ENCODE measurements at regions not wholly inside any gene's neighbourhood (a gene's known extent, or its start where the extent isn't known, plus 50 kb on each side); places are given as distances from the start of the nearest gene placed in this dataset.
"Not testable (repeated sequence)": the region's sequence is repeated elsewhere in the genome, so short reads cannot be mapped to it uniquely, and the experiment has no call there.

GRCh38 chr2:34252111-34252510 lies 653.0 kb upstream of the FAM98A start:
- H3K36me3 ChIP-seq = no peaks in the 10 kb centered on the region
- H4K20me1 ChIP-seq = no peaks in the 10 kb centered on the region
- H3K27me3 ChIP-seq = no peaks in the 10 kb centered on the region
- H3K4me3 ChIP-seq = no peak overlapping the region
- no peak for TF ChIP-seq Cebpa-rat (IDR thresholded peaks at IDR 0.05)
- no peak overlapping the region for H3K9ac ChIP-seq
- H3K27ac ChIP-seq = no peak overlapping the region
- H3K4me2 ChIP-seq = no peak overlapping the region
- H3K4me1 ChIP-seq = no peaks in the 10 kb centered on the region
- H3K9me3 ChIP-seq = no peaks in the 10 kb centered on the region

- no peak overlapping the region for H3K4me2 ChIP-seq
- no peaks in the 10 kb centered on the region for H3K9me3 ChIP-seq
- no peaks in the 10 kb centered on the region for H3K36me3 ChIP-seq
- no peaks in the 10 kb centered on the region for H4K20me1 ChIP-seq
- no peak overlapping the region for H3K9ac ChIP-seq
- no peaks in the 10 kb centered on the region for H3K27me3 ChIP-seq
- no peak for TF ChIP-seq Cebpa-rat (IDR thresholded peaks at IDR 0.05)
- H3K4me1 ChIP-seq = no peaks in the 10 kb centered on the region
- H3K4me3 ChIP-seq = no peak overlapping the region
- H3K27ac ChIP-seq = no peak overlapping the region
Measured at GRCh38 chr2:34251578-34251977, 652.5 kb upstream of the FAM98A start.

GRCh38 chr2:34244195-34244594 lies 645.1 kb upstream of the FAM98A start:
- H3K4me1 ChIP-seq = no peaks in the 10 kb centered on the region
- no peak overlapping the region for H3K4me3 ChIP-seq
- no peaks in the 10 kb centered on the region for H3K9me3 ChIP-seq
- no peak overlapping the region for H3K9ac ChIP-seq
- H3K36me3 ChIP-seq = no peaks in the 10 kb centered on the region
- H3K27me3 ChIP-seq = no peaks in the 10 kb centered on the region
- no peak overlapping the region for H3K4me2 ChIP-seq
- TF ChIP-seq Cebpa-rat (IDR thresholded peaks at IDR 0.05) = no peak
- H3K27ac ChIP-seq = no peak overlapping the region
- no peaks in the 10 kb centered on the region for H4K20me1 ChIP-seq

- Histone ChIP-seq H3K4me1 (no peaks in the 10 kb centered on the region), H3K9ac (no peak overlapping the region), H3K27me3 (no peaks in the 10 kb centered on the region), H3K9me3 (peaks cover 10% of the 10 kb centered on the region), H3K4me3 (no peak overlapping the region), H3K4me2 (no peak overlapping the region), H3K27ac (no peak overlapping the region), H4K20me1 (no peaks in the 10 kb centered on the region), H3K36me3 (no peaks in the 10 kb centered on the region)
- no peak for TF ChIP-seq Cebpa-rat (IDR thresholded peaks at IDR 0.05)
Measured at GRCh38 chr2:34242763-34243123, 643.6 kb upstream of the FAM98A start.

- no peak overlapping the region for H3K9ac ChIP-seq
- H3K27me3 ChIP-seq = no peaks in the 10 kb centered on the region
- no peak overlapping the region for H3K27ac ChIP-seq
Measured at GRCh38 chr2:34241905-34242762, 643.0 kb upstream of the FAM98A start.

GRCh38 chr2:34239511-34239910 lies 640.4 kb upstream of the FAM98A start:
- no peak overlapping the region for H3K9ac ChIP-seq

More at GRCh38 chr2:34241905-34242762, 643.0 kb upstream of the FAM98A start:
- Histone ChIP-seq H3K4me3 (no peak overlapping the region), H4K20me1 (no peaks in the 10 kb centered on the region), H3K36me3 (no peaks in the 10 kb centered on the region), H3K4me1 (no peaks in the 10 kb centered on the region), H3K9me3 (peaks cover 12% of the 10 kb centered on the region), H3K4me2 (no peak overlapping the region)
- no peak for TF ChIP-seq Cebpa-rat (IDR thresholded peaks at IDR 0.05)

GRCh38 chr2:34234823-34235222 lies 635.7 kb upstream of the FAM98A start:
- H3K4me3 ChIP-seq = no peak overlapping the region
- no peak for TF ChIP-seq Cebpa-rat (IDR thresholded peaks at IDR 0.05)
- no peaks in the 10 kb centered on the region for H4K20me1 ChIP-seq
- H3K9me3 ChIP-seq = peaks cover 12% of the 10 kb centered on the region
- H3K4me1 ChIP-seq = no peaks in the 10 kb centered on the region
- no peak overlapping the region for H3K27ac ChIP-seq
- no peaks in the 10 kb centered on the region for H3K27me3 ChIP-seq
- H3K36me3 ChIP-seq = no peaks in the 10 kb centered on the region
- no peak overlapping the region for H3K4me2 ChIP-seq
- H3K9ac ChIP-seq = no peak overlapping the region

More at GRCh38 chr2:34239511-34239910, 640.4 kb upstream of the FAM98A start:
- Histone ChIP-seq H3K4me2 (no peak overlapping the region), H3K4me3 (no peak overlapping the region), H3K4me1 (no peaks in the 10 kb centered on the region), H3K27ac (no peak overlapping the region), H3K9me3 (peaks cover 12% of the 10 kb centered on the region), H4K20me1 (no peaks in the 10 kb centered on the region), H3K36me3 (no peaks in the 10 kb centered on the region), H3K27me3 (no peaks in the 10 kb centered on the region)
- no peak for TF ChIP-seq Cebpa-rat (IDR thresholded peaks at IDR 0.05)

- Histone ChIP-seq H4K20me1 (no peaks in the 10 kb centered on the region), H3K4me1 (no peaks in the 10 kb centered on the region), H3K9me3 (no peaks in the 10 kb centered on the region), H3K27me3 (no peaks in the 10 kb centered on the region), H3K9ac (no peak overlapping the region), H3K4me3 (no peak overlapping the region), H3K36me3 (no peaks in the 10 kb centered on the region), H3K4me2 (no peak overlapping the region), H3K27ac (no peak overlapping the region)
- no peak for TF ChIP-seq Cebpa-rat (IDR thresholded peaks at IDR 0.05)
Measured at GRCh38 chr2:34229998-34230397, 630.9 kb upstream of the FAM98A start.

- H3K4me1 ChIP-seq = no peaks in the 10 kb centered on the region
- no peaks in the 10 kb centered on the region for H4K20me1 ChIP-seq
- no peaks in the 10 kb centered on the region for H3K27me3 ChIP-seq
- peaks cover 17% of the 10 kb centered on the region for H3K9me3 ChIP-seq
- no peak overlapping the region for H3K4me3 ChIP-seq
- H3K9ac ChIP-seq = no peak overlapping the region
- no peaks in the 10 kb centered on the region for H3K36me3 ChIP-seq
- no peak overlapping the region for H3K4me2 ChIP-seq
- no peak overlapping the region for H3K27ac ChIP-seq
- 0 out of 2 replicates have a peak, but pooled peaks have one; percentile 26 for TF ChIP-seq Cebpa-rat (IDR thresholded peaks at IDR 0.05)
Measured at GRCh38 chr2:34215174-34215573, 616.1 kb upstream of the FAM98A start.

- H3K4me3 ChIP-seq, H3K4me2 ChIP-seq, H3K4me1 ChIP-seq, H3K27ac ChIP-seq, H4K20me1 ChIP-seq, H3K9ac ChIP-seq, H3K36me3 ChIP-seq, H3K27me3 ChIP-seq: not testable (repeated sequence)
- H3K9me3 ChIP-seq = peaks cover 34% of the 10 kb centered on the region
Measured at GRCh38 chr2:34210382-34210781, 611.3 kb upstream of the FAM98A start.

Data from BLaER1 (cell line).